GM23338 (cell line): ENCODE measurements at regions not wholly inside any gene's neighbourhood (a gene's known extent, or its start where the extent isn't known, plus 50 kb on each side); places are given as distances from the start of the nearest gene placed in this dataset.
A peak's percentile ranks its signal among the peaks of the same experiment; 100 is the strongest.

Experiments
- ATAC-seq: fragments of 200-7000 bp; cut with Tn5 transposase; 3 replicates; pipeline ENCODE4 v1.9.1; 2020
- DNase-seq: peaks from one replicate; pipeline ENCODE4 v3.0.0-alpha.2; 2015; ENCODE audit warnings: low spot score
- H2AFZ ChIP-seq: fragments of 200-600 bp; sonication (generic); 2 replicates; pipeline ENCODE4 v1.8.0; 2016; ENCODE audit warnings: antibody characterized with exemption, mild to moderate bottlenecking, moderate library complexity
- H3F3A ChIP-seq: fragments of 200-600 bp; sonication (generic); replicated peaks from 2 replicates; pipeline ENCODE4 v1.8.0; 2017; ENCODE audit warnings: antibody characterized with exemption, mixed run types, low read depth
- H3K27ac ChIP-seq: fragments of 200-600 bp; sonication (generic); 2 replicates; pipeline ENCODE4 v1.6.1; 2016; ENCODE audit warnings: low read depth
- H3K27me3 ChIP-seq: fragments of 200-600 bp; sonication (generic); 2 replicates; pipeline ENCODE4 v1.8.0; 2016; ENCODE audit warnings: mild to moderate bottlenecking, mixed run types, moderate library complexity; ENCODE audit not compliant: insufficient read depth
- H3K36me3 ChIP-seq: fragments of 200-600 bp; sonication (generic); 2 replicates; pipeline ENCODE4 v1.8.0; 2016; ENCODE audit warnings: mild to moderate bottlenecking; ENCODE audit not compliant: insufficient read depth
- H3K4me1 ChIP-seq: fragments of 200-600 bp; sonication (generic); 2 replicates; pipeline ENCODE4 v1.8.0; 2016; ENCODE audit warnings: mild to moderate bottlenecking, moderate library complexity; ENCODE audit not compliant: insufficient read depth
- H3K4me2 ChIP-seq: fragments of 200-600 bp; sonication (generic); 2 replicates; pipeline ENCODE4 v1.7.1; 2017; ENCODE audit warnings: mixed run types
- H3K4me3 ChIP-seq: fragments of 200-600 bp; sonication (generic); 2 replicates; pipeline ENCODE4 v1.6.1; 2016; ENCODE audit warnings: mixed run types
- H3K79me2 ChIP-seq: fragments of 200-600 bp; sonication (generic); replicated peaks from 2 replicates; pipeline ENCODE4 v1.8.0; 2017; ENCODE audit warnings: mild to moderate bottlenecking; ENCODE audit not compliant: insufficient read depth
- H3K9me2 ChIP-seq: fragments of 200-600 bp; sonication (generic); 2 replicates; pipeline ENCODE4 v1.8.0; 2017; ENCODE audit not compliant: insufficient read depth
- H4K20me1 ChIP-seq: fragments of 200-600 bp; sonication (generic); replicated peaks from 2 replicates; pipeline ENCODE4 v1.8.0; 2017; ENCODE audit warnings: mild to moderate bottlenecking; ENCODE audit not compliant: insufficient read depth
- H3K27ac Mint-ChIP-seq: 2 replicates; pipeline ENCODE4 v1.8.0; 2020; ENCODE audit warnings: inconsistent platforms, mild to moderate bottlenecking, moderate library complexity, mixed read lengths
- H3K27me3 Mint-ChIP-seq: 3 replicates; pipeline ENCODE4 v1.8.0; 2022; ENCODE audit warnings: low read depth, mild to moderate bottlenecking, moderate library complexity, mixed read lengths, inconsistent platforms; ENCODE audit not compliant: insufficient read depth, poor library complexity
- H3K36me3 Mint-ChIP-seq: 3 replicates; pipeline ENCODE4 v1.8.0; 2021; ENCODE audit warnings: low read depth, mild to moderate bottlenecking, inconsistent platforms, moderate library complexity, mixed read lengths
- H3K4me1 Mint-ChIP-seq: 3 replicates; pipeline ENCODE4 v1.8.0; 2020; ENCODE audit warnings: mild to moderate bottlenecking, inconsistent platforms, mixed read lengths
- H3K4me3 Mint-ChIP-seq: 3 replicates; pipeline ENCODE4 v1.8.0; 2021; ENCODE audit warnings: moderate library complexity, mild to moderate bottlenecking, inconsistent platforms, mixed read lengths
- H3K9me3 Mint-ChIP-seq: 3 replicates; pipeline ENCODE4 v1.8.0; 2020; ENCODE audit warnings: moderate library complexity, mild to moderate bottlenecking, inconsistent platforms, mixed read lengths
- CREB1 ChIP-seq: fragments of 250-450 bp; sonication (Bioruptor Pico); IDR thresholded peaks from 2 replicates; pipeline ENCODE4 v1.5.0; 2020; ENCODE audit warnings: low read depth, mild to moderate bottlenecking, moderate library complexity
- EZH2 ChIP-seq: fragments of 200-600 bp; sonication (generic); IDR thresholded peaks from one replicate; pipeline ENCODE4 v1.8.0; 2017; ENCODE audit warnings: antibody characterized with exemption, mild to moderate bottlenecking, low read depth; ENCODE audit not compliant: unreplicated experiment
- EZH2phosphoT487 ChIP-seq: fragments of 200-600 bp; sonication (generic); IDR thresholded peaks from one replicate; pipeline ENCODE4 v1.8.1; 2018; ENCODE audit warnings: antibody characterized with exemption; ENCODE audit not compliant: unreplicated experiment
- JUNB ChIP-seq: IDR thresholded peaks from one replicate; pipeline ENCODE4 v1.6.1; 2016; ENCODE audit warnings: antibody characterized with exemption; ENCODE audit not compliant: unreplicated experiment
- NANOG ChIP-seq: IDR thresholded peaks from 2 replicates; pipeline ENCODE4 v1.6.1; 2016; ENCODE audit warnings: antibody characterized with exemption, borderline replicate concordance
- STAT1 ChIP-seq: IDR thresholded peaks from one replicate; pipeline ENCODE4 v1.6.1; 2016; ENCODE audit warnings: antibody characterized with exemption; ENCODE audit not compliant: unreplicated experiment
- ZNF114 ChIP-seq: fragments of 250-450 bp; sonication (Bioruptor Pico); IDR thresholded peaks from 2 replicates; pipeline ENCODE4 v1.5.0; 2020; ENCODE audit warnings: mild to moderate bottlenecking, moderate library complexity
- TF ChIP-seq, protein P1 (sequence below), 2 experiments: fragments of 200-600 bp in 1 of 2; sonication (generic) in 1 of 2; conservative IDR thresholded peaks; 2 replicates each; pipeline versions ENCODE4 v1.5.1 to v1.6.1; 2016 to 2017; ENCODE audit warnings: antibody characterized with exemption in 2 of 2, low read depth in 2 of 2, mild to moderate bottlenecking in 2 of 2, moderate library complexity in 1 of 2
- TF ChIP-seq, protein P2 (sequence below): fragments of 250-450 bp; sonication (Bioruptor Pico); IDR thresholded peaks from 2 replicates; pipeline ENCODE4 v1.5.0; 2020; ENCODE audit warnings: mild to moderate bottlenecking, moderate library complexity

DNA sequence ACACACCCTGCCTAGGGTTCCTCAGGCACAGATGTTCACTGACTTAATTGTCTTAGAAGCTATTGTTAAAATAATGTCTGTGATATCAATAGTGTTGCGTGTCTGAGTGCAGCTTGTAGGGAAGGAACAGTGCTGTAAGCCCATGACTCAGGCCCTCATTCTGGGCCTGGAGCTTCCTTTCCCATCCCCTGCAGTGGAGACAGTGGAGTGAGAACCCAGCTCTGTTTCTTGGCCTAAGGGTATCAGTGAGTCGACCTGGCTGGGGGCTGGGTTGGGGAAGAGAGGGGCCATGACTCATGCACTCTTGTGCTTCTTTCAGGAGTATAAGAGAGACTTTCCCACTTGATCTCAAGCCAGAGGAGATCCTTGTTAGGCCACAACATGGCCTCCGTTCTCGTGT, 106.8 kb downstream of the HRH4 start:
- H3K36me3 ChIP-seq = no peaks in the 10 kb centered on the region
- no peaks in the 10 kb centered on the region for H4K20me1 ChIP-seq
- no peak overlapping the region for H3K4me2 ChIP-seq
- DNase-seq (no peak), ATAC-seq (no peak)
- H3K4me3 Mint-ChIP-seq = no peak overlapping the region
- H3K9me3 Mint-ChIP-seq = no peaks in the 10 kb centered on the region
- H3K79me2 ChIP-seq = no peaks in the 10 kb centered on the region
- H3K27ac Mint-ChIP-seq = no peak overlapping the region
- no peak overlapping the region for H3K27ac ChIP-seq
- H3K4me1 Mint-ChIP-seq = no peaks in the 10 kb centered on the region
- peak overlapping the region; percentile 52; the same call in 1 of the 2 replicates for H2AFZ ChIP-seq
- TF ChIP-seq CREB1 (CRISPR knock-in tag) = no peak
- TF ChIP-seq, protein P1, sequence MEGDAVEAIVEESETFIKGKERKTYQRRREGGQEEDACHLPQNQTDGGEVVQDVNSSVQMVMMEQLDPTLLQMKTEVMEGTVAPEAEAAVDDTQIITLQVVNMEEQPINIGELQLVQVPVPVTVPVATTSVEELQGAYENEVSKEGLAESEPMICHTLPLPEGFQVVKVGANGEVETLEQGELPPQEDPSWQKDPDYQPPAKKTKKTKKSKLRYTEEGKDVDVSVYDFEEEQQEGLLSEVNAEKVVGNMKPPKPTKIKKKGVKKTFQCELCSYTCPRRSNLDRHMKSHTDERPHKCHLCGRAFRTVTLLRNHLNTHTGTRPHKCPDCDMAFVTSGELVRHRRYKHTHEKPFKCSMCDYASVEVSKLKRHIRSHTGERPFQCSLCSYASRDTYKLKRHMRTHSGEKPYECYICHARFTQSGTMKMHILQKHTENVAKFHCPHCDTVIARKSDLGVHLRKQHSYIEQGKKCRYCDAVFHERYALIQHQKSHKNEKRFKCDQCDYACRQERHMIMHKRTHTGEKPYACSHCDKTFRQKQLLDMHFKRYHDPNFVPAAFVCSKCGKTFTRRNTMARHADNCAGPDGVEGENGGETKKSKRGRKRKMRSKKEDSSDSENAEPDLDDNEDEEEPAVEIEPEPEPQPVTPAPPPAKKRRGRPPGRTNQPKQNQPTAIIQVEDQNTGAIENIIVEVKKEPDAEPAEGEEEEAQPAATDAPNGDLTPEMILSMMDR (conservative IDR thresholded peaks at IDR 0.05; ENCODE audit: low read depth in 2 of 2) = no peak
- no peak for TF ChIP-seq EZH2phosphoT487
- TF ChIP-seq ZNF114 (CRISPR knock-in tag) = no peak
- TF ChIP-seq STAT1 = no peak
- TF ChIP-seq JUNB = no peak
- TF ChIP-seq EZH2 = no peak
- TF ChIP-seq NANOG = no peak
- TF ChIP-seq, protein P2, sequence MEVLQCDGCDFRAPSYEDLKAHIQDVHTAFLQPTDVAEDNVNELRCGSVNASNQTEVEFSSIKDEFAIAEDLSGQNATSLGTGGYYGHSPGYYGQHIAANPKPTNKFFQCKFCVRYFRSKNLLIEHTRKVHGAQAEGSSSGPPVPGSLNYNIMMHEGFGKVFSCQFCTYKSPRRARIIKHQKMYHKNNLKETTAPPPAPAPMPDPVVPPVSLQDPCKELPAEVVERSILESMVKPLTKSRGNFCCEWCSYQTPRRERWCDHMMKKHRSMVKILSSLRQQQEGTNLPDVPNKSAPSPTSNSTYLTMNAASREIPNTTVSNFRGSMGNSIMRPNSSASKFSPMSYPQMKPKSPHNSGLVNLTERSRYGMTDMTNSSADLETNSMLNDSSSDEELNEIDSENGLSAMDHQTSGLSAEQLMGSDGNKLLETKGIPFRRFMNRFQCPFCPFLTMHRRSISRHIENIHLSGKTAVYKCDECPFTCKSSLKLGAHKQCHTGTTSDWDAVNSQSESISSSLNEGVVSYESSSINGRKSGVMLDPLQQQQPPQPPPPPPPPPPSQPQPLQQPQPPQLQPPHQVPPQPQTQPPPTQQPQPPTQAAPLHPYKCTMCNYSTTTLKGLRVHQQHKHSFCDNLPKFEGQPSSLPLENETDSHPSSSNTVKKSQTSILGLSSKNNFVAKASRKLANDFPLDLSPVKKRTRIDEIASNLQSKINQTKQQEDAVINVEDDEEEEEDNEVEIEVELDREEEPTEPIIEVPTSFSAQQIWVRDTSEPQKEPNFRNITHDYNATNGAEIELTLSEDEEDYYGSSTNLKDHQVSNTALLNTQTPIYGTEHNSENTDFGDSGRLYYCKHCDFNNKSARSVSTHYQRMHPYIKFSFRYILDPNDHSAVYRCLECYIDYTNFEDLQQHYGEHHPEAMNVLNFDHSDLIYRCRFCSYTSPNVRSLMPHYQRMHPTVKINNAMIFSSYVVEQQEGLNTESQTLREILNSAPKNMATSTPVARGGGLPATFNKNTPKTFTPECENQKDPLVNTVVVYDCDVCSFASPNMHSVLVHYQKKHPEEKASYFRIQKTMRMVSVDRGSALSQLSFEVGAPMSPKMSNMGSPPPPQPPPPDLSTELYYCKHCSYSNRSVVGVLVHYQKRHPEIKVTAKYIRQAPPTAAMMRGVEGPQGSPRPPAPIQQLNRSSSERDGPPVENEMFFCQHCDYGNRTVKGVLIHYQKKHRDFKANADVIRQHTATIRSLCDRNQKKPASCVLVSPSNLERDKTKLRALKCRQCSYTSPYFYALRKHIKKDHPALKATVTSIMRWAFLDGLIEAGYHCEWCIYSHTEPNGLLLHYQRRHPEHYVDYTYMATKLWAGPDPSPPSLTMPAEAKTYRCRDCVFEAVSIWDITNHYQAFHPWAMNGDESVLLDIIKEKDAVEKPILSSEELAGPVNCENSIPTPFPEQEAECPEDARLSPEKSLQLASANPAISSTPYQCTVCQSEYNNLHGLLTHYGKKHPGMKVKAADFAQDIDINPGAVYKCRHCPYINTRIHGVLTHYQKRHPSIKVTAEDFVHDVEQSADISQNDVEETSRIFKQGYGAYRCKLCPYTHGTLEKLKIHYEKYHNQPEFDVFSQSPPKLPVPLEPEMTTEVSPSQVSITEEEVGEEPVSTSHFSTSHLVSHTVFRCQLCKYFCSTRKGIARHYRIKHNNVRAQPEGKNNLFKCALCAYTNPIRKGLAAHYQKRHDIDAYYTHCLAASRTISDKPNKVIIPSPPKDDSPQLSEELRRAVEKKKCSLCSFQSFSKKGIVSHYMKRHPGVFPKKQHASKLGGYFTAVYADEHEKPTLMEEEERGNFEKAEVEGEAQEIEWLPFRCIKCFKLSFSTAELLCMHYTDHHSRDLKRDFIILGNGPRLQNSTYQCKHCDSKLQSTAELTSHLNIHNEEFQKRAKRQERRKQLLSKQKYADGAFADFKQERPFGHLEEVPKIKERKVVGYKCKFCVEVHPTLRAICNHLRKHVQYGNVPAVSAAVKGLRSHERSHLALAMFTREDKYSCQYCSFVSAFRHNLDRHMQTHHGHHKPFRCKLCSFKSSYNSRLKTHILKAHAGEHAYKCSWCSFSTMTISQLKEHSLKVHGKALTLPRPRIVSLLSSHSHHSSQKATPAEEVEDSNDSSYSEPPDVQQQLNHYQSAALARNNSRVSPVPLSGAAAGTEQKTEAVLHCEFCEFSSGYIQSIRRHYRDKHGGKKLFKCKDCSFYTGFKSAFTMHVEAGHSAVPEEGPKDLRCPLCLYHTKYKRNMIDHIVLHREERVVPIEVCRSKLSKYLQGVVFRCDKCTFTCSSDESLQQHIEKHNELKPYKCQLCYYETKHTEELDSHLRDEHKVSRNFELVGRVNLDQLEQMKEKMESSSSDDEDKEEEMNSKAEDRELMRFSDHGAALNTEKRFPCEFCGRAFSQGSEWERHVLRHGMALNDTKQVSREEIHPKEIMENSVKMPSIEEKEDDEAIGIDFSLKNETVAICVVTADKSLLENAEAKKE (CRISPR knock-in tag) = no peak
- no peaks in the 10 kb centered on the region for H3F3A ChIP-seq
- peaks cover 5% of the 10 kb centered on the region for H3K27me3 Mint-ChIP-seq
- no peaks in the 10 kb centered on the region for H3K9me2 ChIP-seq
- no peaks in the 10 kb centered on the region for H3K36me3 Mint-ChIP-seq
- H3K4me1 ChIP-seq = no peaks in the 10 kb centered on the region
- H3K4me3 ChIP-seq = no peak overlapping the region
- H3K27me3 ChIP-seq = no peaks in the 10 kb centered on the region
